ENCODE measurements at regions not wholly inside any gene's neighbourhood (a gene's known extent, or its start where the extent isn't known, plus 50 kb on each side); places are given as distances from the start of the nearest gene placed in this dataset.

GRCh38 chrX:149157976-149158375, 347.1 kb downstream of the IDS start:
- H3K27me3 ChIP-seq (ENCODE audit: control insufficient read depth, insufficient read depth, low read length): no peaks in the 10 kb centered on the region
- no peaks in the 10 kb centered on the region for H3K36me3 ChIP-seq (ENCODE audit: control insufficient read depth, insufficient read depth, low read length)
- no peak overlapping the region for H3K4me3 ChIP-seq (ENCODE audit: low read depth, low read length)
- no peak overlapping the region for H3K27ac ChIP-seq (ENCODE audit: low read depth, low read length)
- H3K9me3 ChIP-seq (ENCODE audit: control insufficient read depth, insufficient read depth, low read length): peaks cover 3% of the 10 kb centered on the region; the same call in 1 of the 2 replicates
- no peak overlapping the region for H3K9ac ChIP-seq (ENCODE audit: low read depth, low read length)
- no peaks in the 10 kb centered on the region for H3K4me1 ChIP-seq (ENCODE audit: control insufficient read depth, insufficient read depth, low read length)

GRCh38 chrX:149152941-149153340, 352.2 kb downstream of the IDS start:
- Histone ChIP-seq H3K9ac (ENCODE audit: low read depth, low read length) (no peak overlapping the region), H3K36me3 (ENCODE audit: control insufficient read depth, insufficient read depth, low read length) (no peaks in the 10 kb centered on the region), H3K9me3 (ENCODE audit: control insufficient read depth, insufficient read depth, low read length) (peaks cover 10% of the 10 kb centered on the region), H3K4me3 (ENCODE audit: low read depth, low read length) (no peak overlapping the region), H3K27me3 (ENCODE audit: control insufficient read depth, insufficient read depth, low read length) (no peaks in the 10 kb centered on the region), H3K4me1 (ENCODE audit: control insufficient read depth, insufficient read depth, low read length) (no peaks in the 10 kb centered on the region), H3K27ac (ENCODE audit: low read depth, low read length) (no peak overlapping the region)

- Histone ChIP-seq H3K27ac (ENCODE audit: low read depth, low read length) (no peak overlapping the region), H3K36me3 (ENCODE audit: control insufficient read depth, insufficient read depth, low read length) (no peaks in the 10 kb centered on the region), H3K9me3 (ENCODE audit: control insufficient read depth, insufficient read depth, low read length) (peaks cover 10% of the 10 kb centered on the region), H3K27me3 (ENCODE audit: control insufficient read depth, insufficient read depth, low read length) (no peaks in the 10 kb centered on the region), H3K4me3 (ENCODE audit: low read depth, low read length) (no peak overlapping the region), H3K4me1 (ENCODE audit: control insufficient read depth, insufficient read depth, low read length) (no peaks in the 10 kb centered on the region), H3K9ac (ENCODE audit: low read depth, low read length) (no peak overlapping the region)
Observed at GRCh38 chrX:149151805-149152757, 353.0 kb downstream of the IDS start.

GRCh38 chrX:149145845-149146285, 359.2 kb downstream of the IDS start:
- Histone ChIP-seq H3K36me3 (ENCODE audit: control insufficient read depth, insufficient read depth, low read length) (no peaks in the 10 kb centered on the region), H3K27ac (ENCODE audit: low read depth, low read length) (no peak overlapping the region), H3K27me3 (ENCODE audit: control insufficient read depth, insufficient read depth, low read length) (no peaks in the 10 kb centered on the region), H3K4me1 (ENCODE audit: control insufficient read depth, insufficient read depth, low read length) (no peaks in the 10 kb centered on the region), H3K9ac (ENCODE audit: low read depth, low read length) (no peak overlapping the region), H3K9me3 (ENCODE audit: control insufficient read depth, insufficient read depth, low read length) (peaks cover 15% of the 10 kb centered on the region), H3K4me3 (ENCODE audit: low read depth, low read length) (no peak overlapping the region)

GRCh38 chrX:149131774-149132173, 373.3 kb downstream of the IDS start:
- Histone ChIP-seq H3K27me3 (ENCODE audit: control insufficient read depth, insufficient read depth, low read length) (no peaks in the 10 kb centered on the region), H3K9ac (ENCODE audit: low read depth, low read length) (no peak overlapping the region), H3K9me3 (ENCODE audit: control insufficient read depth, insufficient read depth, low read length) (0 out of 2 replicates have a peak, but pooled peaks cover 16% of the 10 kb centered on the region), H3K4me1 (ENCODE audit: control insufficient read depth, insufficient read depth, low read length) (no peaks in the 10 kb centered on the region), H3K36me3 (ENCODE audit: control insufficient read depth, insufficient read depth, low read length) (no peaks in the 10 kb centered on the region), H3K4me3 (ENCODE audit: low read depth, low read length) (no peak overlapping the region), H3K27ac (ENCODE audit: low read depth, low read length) (no peak overlapping the region)

- Histone ChIP-seq H3K9ac (ENCODE audit: low read depth, low read length) (no peak overlapping the region), H3K4me1 (ENCODE audit: control insufficient read depth, insufficient read depth, low read length) (no peaks in the 10 kb centered on the region), H3K27ac (ENCODE audit: low read depth, low read length) (no peak overlapping the region), H3K9me3 (ENCODE audit: control insufficient read depth, insufficient read depth, low read length) (0 out of 2 replicates have a peak, but pooled peaks cover 8% of the 10 kb centered on the region), H3K36me3 (ENCODE audit: control insufficient read depth, insufficient read depth, low read length) (no peaks in the 10 kb centered on the region), H3K4me3 (ENCODE audit: low read depth, low read length) (no peak overlapping the region), H3K27me3 (ENCODE audit: control insufficient read depth, insufficient read depth, low read length) (no peaks in the 10 kb centered on the region)
Observed at GRCh38 chrX:149129767-149130166, 375.3 kb downstream of the IDS start.

GRCh38 chrX:149124526-149125108, 380.5 kb downstream of the IDS start:
- H3K36me3 ChIP-seq (ENCODE audit: control insufficient read depth, insufficient read depth, low read length): no peaks in the 10 kb centered on the region
- no peak overlapping the region for H3K9ac ChIP-seq (ENCODE audit: low read depth, low read length)
- H3K27ac ChIP-seq (ENCODE audit: low read depth, low read length): no peak overlapping the region

GRCh38 chrX:149121206-149121920, 383.7 kb downstream of the IDS start:
- H3K4me3 ChIP-seq (ENCODE audit: low read depth, low read length): no peak overlapping the region
- H3K9ac ChIP-seq (ENCODE audit: low read depth, low read length): no peak overlapping the region
- H3K27me3 ChIP-seq (ENCODE audit: control insufficient read depth, insufficient read depth, low read length): no peaks in the 10 kb centered on the region
- H3K4me1 ChIP-seq (ENCODE audit: control insufficient read depth, insufficient read depth, low read length): no peaks in the 10 kb centered on the region
- no peaks in the 10 kb centered on the region for H3K36me3 ChIP-seq (ENCODE audit: control insufficient read depth, insufficient read depth, low read length)
- H3K9me3 ChIP-seq (ENCODE audit: control insufficient read depth, insufficient read depth, low read length): peaks cover 6% of the 10 kb centered on the region; the same call in 1 of the 2 replicates
- H3K27ac ChIP-seq (ENCODE audit: low read depth, low read length): no peak overlapping the region

More at GRCh38 chrX:149124526-149125108, 380.5 kb downstream of the IDS start:
- Histone ChIP-seq H3K4me1 (ENCODE audit: control insufficient read depth, insufficient read depth, low read length) (no peaks in the 10 kb centered on the region), H3K27me3 (ENCODE audit: control insufficient read depth, insufficient read depth, low read length) (no peaks in the 10 kb centered on the region), H3K9me3 (ENCODE audit: control insufficient read depth, insufficient read depth, low read length) (peaks cover 10% of the 10 kb centered on the region; the same call in 1 of the 2 replicates), H3K4me3 (ENCODE audit: low read depth, low read length) (no peak overlapping the region)

- no peaks in the 10 kb centered on the region for H3K27me3 ChIP-seq (ENCODE audit: control insufficient read depth, insufficient read depth, low read length)
- peaks cover 9% of the 10 kb centered on the region for H3K9me3 ChIP-seq (ENCODE audit: control insufficient read depth, insufficient read depth, low read length)
- no peak overlapping the region for H3K9ac ChIP-seq (ENCODE audit: low read depth, low read length)
- H3K4me3 ChIP-seq (ENCODE audit: low read depth, low read length): no peak overlapping the region
- H3K27ac ChIP-seq (ENCODE audit: low read depth, low read length): no peak overlapping the region
- H3K36me3 ChIP-seq (ENCODE audit: control insufficient read depth, insufficient read depth, low read length): no peaks in the 10 kb centered on the region
- no peaks in the 10 kb centered on the region for H3K4me1 ChIP-seq (ENCODE audit: control insufficient read depth, insufficient read depth, low read length)
Observed at GRCh38 chrX:149120459-149120858, 384.6 kb downstream of the IDS start.

GRCh38 chrX:149114874-149115273, 390.2 kb downstream of the IDS start:
- Histone ChIP-seq H3K27ac (ENCODE audit: low read depth, low read length) (no peak overlapping the region), H3K9ac (ENCODE audit: low read depth, low read length) (no peak overlapping the region), H3K36me3 (ENCODE audit: control insufficient read depth, insufficient read depth, low read length) (no peaks in the 10 kb centered on the region), H3K4me1 (ENCODE audit: control insufficient read depth, insufficient read depth, low read length) (no peaks in the 10 kb centered on the region), H3K27me3 (ENCODE audit: control insufficient read depth, insufficient read depth, low read length) (no peaks in the 10 kb centered on the region), H3K9me3 (ENCODE audit: control insufficient read depth, insufficient read depth, low read length) (peaks cover 32% of the 10 kb centered on the region), H3K4me3 (ENCODE audit: low read depth, low read length) (no peak overlapping the region)

All from HUES48 (cell line).